HG03175 (cell line): ENCODE measurements at regions not wholly inside any gene's neighbourhood (a gene's known extent, or its start where the extent isn't known, plus 50 kb on each side); places are given as distances from the start of the nearest gene placed in this dataset.

Experiments used
- ATAC-seq: cut with Tn5 transposase; IDR thresholded peaks from one replicate; pipeline ENCODE4 v1.9.1; 2021; ENCODE audit warnings: mild to moderate bottlenecking, moderate library complexity; ENCODE audit not compliant: unreplicated experiment

DNA sequence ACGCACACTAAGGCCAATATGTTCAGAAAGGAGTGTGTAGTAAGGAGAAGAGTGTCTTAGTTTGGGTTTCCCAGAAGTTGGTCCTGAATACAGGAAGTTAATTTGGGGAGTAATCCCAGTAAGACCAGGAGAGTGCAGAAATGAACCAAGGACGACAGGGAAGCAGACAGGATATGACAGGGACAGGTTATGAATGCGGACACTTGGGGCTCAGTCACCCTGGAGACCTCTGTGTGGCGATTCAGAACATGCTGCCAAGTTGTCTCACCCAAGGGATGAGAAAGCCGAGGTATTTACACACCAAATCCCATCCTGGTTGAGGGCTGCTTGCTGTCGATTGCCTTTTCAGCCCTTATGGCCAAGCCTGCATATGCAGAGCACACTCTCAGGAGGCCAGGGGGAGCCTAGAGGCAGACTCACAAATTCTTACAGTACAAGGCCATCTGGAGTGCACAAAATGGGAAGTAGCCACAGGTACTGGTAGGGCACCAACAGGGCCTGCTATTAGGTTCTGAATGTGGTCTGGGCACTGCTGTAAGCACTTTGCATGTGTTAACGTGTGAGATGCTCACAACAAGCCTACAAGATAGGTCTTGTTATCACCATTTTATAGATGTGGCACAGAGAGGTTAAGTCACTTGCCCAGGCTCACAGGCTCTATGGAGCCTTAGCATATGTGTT lies 233.1 kb upstream of the ANKRD55 start:
- no peak for ATAC-seq

DNA sequence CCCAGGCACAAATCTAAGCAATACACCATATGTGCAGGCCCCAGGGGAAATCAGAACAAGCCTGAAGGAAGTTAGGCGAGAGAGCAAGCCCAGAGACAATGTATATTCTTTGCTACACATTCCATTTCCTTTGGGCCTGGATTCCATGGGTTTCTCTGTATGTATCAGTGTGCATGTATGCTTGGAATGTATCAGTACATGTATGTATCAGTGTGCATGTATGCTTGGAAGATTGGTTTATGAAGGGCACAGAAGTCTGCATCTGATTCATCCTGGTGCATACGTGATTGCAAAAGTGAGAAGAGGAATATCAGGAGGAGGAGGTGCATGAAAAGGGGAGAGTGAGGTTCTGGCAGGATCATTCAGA lies 232.6 kb upstream of the ANKRD55 start:
- no peak for ATAC-seq

DNA sequence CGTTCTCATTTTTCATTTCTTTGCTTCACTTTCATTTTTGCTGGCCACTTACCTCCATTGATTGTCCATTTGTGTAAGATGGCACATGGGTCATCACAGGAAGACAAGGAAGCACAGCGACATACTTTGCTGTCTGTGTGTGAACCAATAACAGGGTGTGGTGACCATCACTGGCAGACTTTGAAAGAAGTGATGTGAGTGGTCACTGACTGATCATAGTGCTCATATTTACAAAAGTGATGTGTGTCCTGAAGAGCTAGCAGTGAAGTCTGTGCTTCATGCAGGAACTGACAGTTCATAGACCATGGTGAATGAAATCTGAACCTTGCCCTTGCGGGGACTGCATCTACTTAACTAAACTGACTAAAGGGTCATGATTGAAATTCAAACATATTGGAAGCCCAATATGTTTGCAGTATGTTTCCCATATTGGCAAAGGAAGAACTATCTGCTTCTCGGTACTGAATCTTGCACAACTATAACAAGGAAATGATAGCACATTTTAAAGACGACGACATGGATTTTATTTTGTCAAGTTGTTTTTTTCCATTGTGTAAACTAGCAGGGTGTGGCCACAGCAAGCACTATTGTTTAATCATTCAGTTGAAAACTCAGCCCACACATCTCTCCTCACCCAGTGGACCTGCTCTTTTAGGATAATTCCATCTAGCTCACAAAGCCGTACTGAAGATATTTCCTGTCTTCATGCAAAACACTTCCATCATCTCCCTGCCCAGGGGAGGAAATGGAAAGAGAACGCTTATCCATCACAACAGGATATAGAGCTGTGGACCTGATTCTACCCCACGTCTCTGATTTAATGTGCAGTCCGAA lies 232.0 kb upstream of the ANKRD55 start:
- no peak for ATAC-seq

DNA sequence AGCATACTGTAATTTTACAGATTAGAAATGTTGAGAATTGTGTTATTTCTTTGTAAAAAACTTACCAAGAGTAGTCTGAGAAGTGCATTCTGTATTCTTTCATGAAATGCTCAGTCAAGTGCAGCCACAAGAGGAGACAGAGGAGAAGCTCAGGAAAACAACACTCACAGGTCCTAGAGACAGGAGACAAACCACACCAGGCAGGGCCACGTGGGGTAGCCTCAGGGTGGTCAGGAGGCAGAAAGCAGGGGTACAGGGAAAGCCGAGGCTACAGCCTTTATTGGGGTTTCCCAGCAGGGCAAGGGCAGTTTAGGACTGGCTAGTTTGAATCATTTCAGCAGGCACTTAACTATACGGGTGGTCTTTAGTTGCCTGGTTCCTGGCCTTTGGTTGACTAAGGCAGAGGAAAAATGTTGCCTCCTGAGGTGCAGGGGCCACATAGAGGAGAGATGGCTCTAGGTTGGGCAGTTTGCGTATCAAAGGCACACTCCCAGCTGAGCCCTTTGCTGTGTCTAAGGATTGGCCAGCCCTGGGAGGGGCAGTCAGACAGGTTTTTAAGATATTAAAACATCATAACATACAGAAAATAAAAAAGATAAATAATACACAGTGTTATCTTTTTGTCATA lies 230.9 kb upstream of the ANKRD55 start:
- ATAC-seq: no peak

DNA sequence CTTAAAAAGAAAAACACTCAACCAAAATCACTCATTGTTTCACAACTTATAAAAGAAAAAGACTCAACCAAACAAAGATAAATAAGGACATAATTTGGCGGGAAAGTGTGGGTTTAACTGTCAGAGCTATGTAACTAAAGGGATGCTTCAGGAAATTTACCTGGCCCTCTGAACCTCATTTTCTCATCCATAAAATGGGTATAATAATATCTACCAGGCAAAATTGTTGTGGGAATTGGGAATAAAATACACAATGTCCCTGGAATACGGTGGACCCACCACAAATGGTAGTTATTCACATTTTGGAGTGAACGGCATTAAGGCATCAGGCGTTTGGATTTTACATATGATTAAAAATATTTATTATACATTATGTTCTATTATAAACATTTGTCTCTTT lies 228.5 kb upstream of the ANKRD55 start:
- ATAC-seq: no peak

DNA sequence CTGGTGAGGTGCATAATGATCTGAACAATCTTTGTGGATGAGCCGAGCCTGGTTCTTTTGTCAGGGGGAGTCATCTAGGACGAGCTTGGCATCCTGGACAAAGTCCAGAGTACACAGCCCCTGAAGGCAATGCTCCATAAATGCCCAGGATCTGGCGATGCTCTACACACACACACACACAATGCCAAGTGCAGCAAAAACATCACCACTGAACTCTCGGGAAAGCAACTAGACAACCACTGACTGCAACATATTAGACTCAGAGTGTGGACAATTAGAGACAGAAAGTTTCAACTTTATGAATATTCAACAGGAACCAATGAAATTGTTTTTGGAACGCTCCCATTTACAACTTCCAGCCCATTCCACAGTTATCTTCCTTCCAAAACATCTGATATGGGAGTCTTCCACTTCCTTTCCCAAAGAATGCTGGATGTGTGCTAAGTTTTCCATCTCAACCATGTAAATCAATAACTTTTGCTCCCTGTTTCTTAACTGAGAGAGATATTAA lies 227.6 kb upstream of the ANKRD55 start:
- no peak for ATAC-seq

DNA sequence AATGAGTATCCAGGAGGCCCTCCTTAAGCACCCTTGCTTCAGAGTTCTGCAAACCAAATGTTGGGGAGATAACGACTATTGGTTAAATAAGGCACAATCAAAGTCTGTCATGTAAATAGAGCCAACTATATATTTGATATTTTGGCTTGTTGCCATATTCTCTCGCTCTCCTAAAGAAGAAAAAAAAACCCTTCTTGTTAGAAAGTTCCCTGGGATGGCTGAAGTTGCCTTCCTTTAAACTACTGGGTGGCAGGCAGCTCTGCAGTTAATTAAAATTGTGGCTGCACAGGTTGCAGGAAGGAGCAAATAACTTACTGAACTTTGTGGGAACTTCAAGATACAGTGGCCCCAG lies 227.0 kb upstream of the ANKRD55 start:
- ATAC-seq: no peak

DNA sequence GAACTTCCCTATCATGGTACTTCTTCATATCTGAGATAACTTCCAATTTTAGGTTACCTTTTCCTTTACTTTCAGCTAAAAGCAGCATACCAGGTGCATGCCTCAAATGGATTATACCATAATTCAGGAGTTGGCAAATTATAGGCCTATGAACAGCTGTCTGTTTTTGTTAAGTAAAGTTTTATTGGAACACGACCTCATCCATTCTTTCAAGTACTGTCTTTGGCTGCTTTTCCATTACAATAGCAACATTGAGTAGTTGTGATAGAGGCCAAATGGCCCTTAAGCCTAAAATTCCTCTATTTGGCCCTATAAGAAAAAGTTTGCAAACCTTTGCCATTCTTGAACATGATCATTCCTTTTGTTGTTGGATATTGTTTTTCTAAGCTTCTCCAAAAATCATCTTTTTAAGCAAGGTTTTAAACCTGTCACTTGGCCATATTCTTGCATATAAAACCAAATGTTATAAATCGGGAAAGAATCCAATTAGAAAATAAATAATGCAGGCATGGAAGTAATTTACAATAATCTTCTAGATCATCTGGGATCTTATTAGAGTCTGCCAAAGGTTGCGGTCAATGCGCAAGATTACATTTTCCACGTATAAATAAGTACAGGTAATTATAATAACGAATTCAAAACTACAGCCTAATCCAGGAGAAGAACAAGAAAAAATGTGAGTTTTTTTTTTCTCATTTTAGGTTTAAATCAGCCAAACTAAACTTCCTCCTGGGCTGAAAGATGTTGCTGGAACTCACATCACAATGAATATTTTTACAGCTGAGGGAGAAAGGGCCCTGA lies 226.5 kb upstream of the ANKRD55 start:
- ATAC-seq: no peak

DNA sequence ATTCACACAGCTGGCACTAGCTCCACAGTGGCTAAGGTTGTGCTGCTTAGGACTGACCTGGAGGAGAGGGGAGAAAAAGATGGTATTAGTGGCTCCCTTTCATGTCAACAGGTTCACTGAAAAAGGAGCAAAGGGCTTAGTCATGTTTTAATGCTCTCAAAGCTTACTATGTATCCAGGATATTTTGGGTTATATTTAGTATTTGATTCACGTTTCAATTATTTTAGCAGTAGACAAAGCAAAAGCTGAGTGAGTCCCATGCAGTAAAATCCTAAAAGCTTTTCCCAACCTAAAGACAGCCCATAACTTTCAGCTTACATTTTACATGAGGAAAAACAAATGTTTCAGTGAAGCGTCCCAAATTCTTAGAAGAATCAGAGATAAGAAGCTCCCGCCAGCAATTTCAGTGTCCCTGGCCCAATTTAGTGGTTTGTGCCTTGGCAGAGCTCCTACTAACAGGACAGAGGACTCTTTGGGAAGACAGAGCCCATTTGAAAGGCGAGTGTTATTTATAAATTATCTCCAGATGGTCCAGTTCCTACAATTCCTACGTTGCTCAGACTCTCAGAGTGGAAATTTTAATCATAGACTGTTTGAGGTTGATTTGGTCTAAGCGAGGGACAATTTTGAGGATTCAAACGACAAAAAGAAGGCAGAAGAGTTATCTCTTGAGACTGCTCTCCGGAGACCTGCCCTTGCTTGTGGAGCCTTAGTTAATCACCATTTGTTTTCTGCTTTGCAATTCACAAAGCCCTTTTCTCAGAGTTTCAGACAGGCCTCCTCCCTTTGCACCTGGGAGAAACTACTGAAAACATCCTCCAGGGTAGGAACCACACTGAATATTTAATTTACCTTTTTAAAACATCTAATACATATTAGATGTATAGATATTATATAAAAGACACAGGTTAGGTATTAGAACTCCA lies 225.0 kb upstream of the ANKRD55 start:
- no peak for ATAC-seq

DNA sequence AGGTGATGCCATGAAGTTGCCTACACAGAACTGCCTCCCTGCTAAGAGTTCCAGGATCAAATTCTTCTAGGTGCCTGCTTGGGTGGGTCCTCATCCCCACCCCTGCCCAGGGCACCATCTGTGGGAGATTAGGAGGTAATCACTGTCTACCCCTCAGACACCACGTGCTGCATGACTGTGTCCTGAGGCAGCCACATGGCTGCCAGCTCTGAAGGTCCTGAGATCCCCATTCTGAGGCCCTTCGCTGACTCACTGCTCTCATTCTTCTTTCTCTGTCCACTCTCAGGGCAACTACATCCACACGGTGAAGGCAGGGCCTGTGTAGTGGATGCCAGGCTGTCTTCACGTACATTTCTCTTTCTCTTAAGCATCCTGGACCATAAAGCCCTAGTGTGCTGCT lies 222.9 kb upstream of the ANKRD55 start:
- ATAC-seq: no peak

DNA sequence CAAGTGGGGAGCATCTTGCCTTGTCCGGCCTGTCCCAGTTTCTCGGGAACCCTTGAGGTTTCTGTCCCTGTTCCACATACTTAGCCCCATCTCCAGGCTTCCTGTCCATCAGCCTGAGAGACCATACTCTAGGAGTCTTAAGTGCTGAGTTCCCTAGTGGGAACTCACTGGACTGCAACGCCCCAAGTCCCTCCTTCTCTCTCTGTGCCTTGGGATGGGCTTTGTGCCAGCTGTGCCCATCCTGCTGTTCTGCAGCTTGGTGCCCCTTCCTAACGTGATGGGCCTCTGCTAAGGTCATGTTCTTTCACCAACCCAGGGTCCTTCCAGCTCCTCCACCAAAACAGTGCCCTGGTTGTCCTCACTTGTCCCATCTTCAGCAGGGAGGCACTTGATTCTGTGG lies 222.3 kb upstream of the ANKRD55 start:
- ATAC-seq: no peak

DNA sequence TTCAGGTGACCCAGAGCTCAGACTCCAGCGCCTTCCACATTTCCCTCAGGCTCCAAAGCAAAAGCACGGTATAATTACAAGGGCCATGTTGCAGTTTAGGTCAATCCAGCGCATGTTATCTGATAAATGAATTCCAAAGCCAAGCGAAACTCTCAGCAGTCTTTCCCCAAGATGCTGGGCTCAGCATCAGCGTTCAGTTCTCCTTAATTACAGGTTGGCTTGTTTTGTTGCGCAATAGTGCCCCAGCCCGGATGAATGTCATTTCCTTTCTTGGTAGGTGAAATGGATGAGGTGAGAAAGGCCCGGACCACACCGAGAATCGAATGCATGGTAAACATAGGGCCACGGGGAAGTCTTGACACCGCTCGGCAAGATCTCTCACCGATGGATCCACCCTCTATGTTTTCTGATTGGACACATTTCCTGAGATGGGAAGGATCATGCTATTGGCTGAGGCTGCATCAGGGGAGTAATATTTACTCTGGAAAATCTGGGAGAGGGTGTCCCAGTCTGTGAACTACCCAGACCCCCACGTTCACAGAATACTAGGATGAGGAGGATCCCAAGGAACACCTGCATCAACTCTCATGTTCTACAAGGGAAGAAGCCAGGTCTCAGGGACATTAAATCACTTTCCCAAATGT lies 221.2 kb upstream of the ANKRD55 start:
- ATAC-seq: no peak

DNA sequence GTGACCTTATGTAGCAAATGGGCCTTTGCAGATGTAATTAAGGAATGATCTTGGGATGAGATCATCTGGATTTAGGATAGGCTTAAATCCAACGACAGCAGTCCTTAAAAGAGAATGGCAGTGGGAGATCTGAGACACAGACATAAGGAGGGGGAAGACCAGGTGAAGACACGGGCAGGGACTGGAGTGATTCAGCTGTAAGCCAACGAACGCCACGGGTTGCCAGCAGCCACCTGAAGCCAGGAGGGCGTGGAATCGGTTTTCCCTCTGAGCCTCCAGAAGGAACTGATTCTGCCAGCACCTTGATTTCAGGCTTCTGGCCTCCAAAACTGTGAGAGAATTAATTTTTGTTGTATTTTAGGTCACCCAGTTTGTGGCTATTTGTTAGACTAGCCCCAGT lies 218.6 kb upstream of the ANKRD55 start:
- ATAC-seq: no peak

DNA sequence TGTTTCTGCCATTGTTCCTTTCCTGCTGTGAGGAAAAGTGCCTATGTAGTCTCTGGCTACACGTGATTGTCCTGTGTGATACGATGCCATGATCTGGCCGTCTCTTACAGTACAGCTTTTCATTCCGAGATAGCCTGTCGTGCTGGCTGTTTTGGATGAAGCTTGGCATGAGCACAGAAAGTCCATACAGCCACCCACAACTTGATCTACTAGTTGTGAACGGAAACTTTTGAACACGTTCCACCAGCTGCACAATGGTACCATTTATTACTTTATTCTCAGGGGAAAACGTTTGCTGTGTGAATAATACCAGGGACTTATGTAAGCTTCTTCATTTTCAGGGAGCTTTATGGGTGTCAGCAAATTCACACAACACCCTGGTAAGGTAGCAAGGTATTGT lies 217.6 kb upstream of the ANKRD55 start:
- no peak for ATAC-seq

DNA sequence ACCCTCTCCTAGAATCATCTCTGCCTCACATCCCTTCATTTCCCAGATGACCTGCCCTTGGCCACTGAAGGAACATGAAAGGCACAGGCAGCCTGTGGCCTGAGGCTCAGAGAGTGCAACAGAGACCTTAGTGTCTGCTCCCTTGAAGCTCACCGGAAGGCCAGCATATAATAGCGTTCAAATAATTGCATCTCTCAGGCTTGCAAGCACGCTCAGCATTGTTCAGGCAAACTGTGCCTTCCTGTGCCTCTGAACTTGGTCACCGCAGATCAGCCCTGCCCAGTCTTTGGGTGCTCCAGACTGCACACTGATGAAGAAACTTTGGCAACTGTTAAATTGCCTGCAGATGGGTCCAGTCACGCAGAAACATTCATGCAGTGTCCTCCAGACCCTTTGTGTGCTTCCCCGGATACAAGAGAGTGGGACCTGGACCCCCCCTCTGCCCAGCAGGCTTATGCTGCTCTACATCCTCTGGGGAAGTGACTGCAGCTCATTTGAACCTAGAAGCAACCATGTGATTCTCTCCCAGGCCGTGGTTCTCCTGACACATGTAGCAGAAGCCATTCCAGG lies 216.0 kb upstream of the ANKRD55 start:
- ATAC-seq: no peak

DNA sequence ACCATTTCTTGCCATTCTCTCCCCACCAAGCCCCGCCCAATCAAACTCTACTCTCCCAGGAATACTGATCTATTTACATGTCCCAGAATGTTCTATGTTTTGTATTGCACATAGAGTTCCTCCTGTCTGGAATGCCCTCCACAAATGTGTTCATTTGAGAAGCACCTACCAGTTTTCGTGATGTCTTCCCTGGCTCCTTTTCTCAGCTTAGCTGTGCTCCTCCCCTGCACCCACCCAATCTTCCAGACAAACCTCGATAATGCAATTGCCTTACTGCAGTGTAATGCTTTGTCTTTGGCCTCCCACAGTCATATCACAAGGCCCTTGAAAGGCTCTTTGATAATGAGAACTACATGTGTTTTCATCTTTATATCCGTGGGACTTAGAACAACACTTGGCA lies 214.5 kb upstream of the ANKRD55 start:
- no peak for ATAC-seq

DNA sequence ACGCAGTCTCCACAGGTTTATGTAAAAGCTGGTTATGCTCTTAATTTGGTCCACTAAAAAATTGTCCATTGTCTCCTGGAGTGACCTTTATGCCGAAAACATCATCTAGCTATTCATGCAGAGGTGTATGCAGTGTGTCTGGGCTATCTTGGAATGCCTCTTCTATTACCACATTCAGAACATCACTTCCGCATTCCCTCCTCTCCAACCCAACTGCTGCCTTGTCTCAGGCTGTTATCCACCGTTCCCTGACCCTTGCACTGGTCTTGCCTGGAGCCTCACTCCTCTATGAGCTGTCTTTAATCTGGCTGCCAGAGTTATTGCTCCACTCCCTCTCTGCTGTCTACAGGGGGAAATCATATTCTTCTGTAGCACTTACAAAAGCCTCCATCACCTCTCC lies 214.1 kb upstream of the ANKRD55 start:
- ATAC-seq: no peak

DNA sequence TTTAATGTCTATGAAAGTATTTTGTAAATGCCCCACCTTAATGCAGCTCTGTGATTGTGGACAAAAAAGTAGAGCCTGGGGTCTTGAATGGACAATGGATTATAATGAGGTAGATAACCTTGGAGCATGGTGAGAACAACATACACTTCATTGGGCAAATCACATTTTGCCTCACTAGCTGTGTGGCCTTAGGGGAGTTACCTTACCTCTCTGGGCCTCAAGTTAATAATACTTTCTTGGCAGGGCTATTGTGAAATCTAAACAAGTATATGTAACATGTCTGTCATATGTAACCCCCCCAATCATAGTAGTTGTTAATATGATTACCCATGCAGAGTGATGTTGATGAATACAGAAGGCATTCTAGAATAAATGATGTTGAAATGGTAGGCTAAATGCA lies 213.6 kb upstream of the ANKRD55 start:
- ATAC-seq: no peak

DNA sequence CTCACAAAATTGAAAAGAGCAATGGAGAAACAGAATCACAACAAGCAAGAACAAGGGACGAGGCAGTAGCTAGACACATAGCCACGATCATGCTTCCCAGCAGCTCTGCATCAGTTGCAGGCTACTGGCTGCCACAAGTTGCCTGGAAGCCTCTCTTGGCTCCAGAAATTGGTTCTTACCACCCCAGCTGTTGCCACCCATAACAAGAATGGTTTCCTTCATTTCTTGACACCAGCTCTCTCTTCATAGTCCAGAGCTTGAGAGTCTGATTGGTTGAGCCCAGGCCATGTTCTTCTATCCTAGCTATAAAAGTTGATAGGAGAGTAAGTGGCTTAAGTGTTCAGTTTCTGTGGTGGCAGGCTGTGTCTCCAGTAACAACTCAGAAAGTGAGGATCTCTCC lies 210.7 kb upstream of the ANKRD55 start:
- no peak for ATAC-seq
